PC-3 (cell line): ENCODE measurements at regions not wholly inside any gene's neighbourhood (a gene's known extent, or its start where the extent isn't known, plus 50 kb on each side); places are given as distances from the start of the nearest gene placed in this dataset.

Experiments used
- ATAC-seq: fragments of 200-7000 bp; cut with Tn5 transposase; 2 replicates; pipeline ENCODE4 v1.9.1; 2020; ENCODE audit warnings: mild to moderate bottlenecking, moderate library complexity
- BruUV-seq: library from RNA; stranded (reverse); fragments of 400-500 nt; replicated peaks from 2 replicates; lab custom pipeline; 2021; lab: Mats Ljungman, UMichigan
- CTCF ChIA-PET: fragments of 300-600 bp; sonication (Branson Sonifier 250); formaldehyde crosslinking; loops from one replicate; lab custom pipeline; 2022; ENCODE audit warnings: antibody characterized with exemption; lab: Charles Lee
- POLR2A ChIA-PET: fragments of 300-600 bp; sonication (Branson Sonifier 250); formaldehyde crosslinking; loops from one replicate; lab custom pipeline; 2022; ENCODE audit warnings: antibody characterized with exemption; ENCODE audit not compliant: unreplicated experiment; lab: Charles Lee
- DNase-seq: peaks from one replicate; pipeline ENCODE4 v3.0.0-alpha.2; 2015
- H2AFZ ChIP-seq: fragments of 300-600 bp; sonication (generic); 2 replicates; pipeline ENCODE4 v1.6.0; 2016; ENCODE audit warnings: antibody characterized with exemption, low read length
- H3F3A ChIP-seq: fragments of 300-600 bp; sonication (generic); one replicate; pipeline ENCODE4 v1.6.0; 2017; ENCODE audit warnings: antibody characterized with exemption, low read length, control low read depth, mild to moderate bottlenecking; ENCODE audit not compliant: unreplicated experiment
- H3K27ac ChIP-seq: fragments of 300-600 bp; sonication (generic); 2 replicates; pipeline ENCODE4 v1.5.1; 2016; ENCODE audit warnings: mild to moderate bottlenecking, low read length
- H3K27me3 ChIP-seq: fragments of 300-600 bp; sonication (generic); 2 replicates; pipeline ENCODE4 v1.6.1; 2016; ENCODE audit warnings: low read length, mixed read lengths
- H3K36me3 ChIP-seq: fragments of 300-600 bp; sonication (generic); 2 replicates; pipeline ENCODE4 v1.6.1; 2016; ENCODE audit warnings: low read depth, mixed run types, low read length, mixed read lengths
- H3K4me1 ChIP-seq: fragments of 300-600 bp; sonication (generic); 2 replicates; pipeline ENCODE4 v1.5.1; 2016; ENCODE audit warnings: low read length; ENCODE audit not compliant: insufficient read depth
- H3K4me2 ChIP-seq: fragments of 300-600 bp; sonication (generic); 2 replicates; pipeline ENCODE4 v1.6.0; 2016; ENCODE audit warnings: low read length
- H3K4me3 ChIP-seq: fragments of 300-600 bp; sonication (generic); 2 replicates; pipeline ENCODE4 v1.5.1; 2016; ENCODE audit warnings: mild to moderate bottlenecking, low read length, mixed read lengths
- H3K79me2 ChIP-seq: fragments of 300-600 bp; sonication (generic); 2 replicates; pipeline ENCODE4 v1.6.1; 2017; ENCODE audit warnings: low read length, mixed read lengths
- H3K9ac ChIP-seq: fragments of 300-600 bp; sonication (generic); 2 replicates; pipeline ENCODE4 v1.6.0; 2016; ENCODE audit warnings: mild to moderate bottlenecking, low read length
- H3K9me2 ChIP-seq: fragments of 300-600 bp; sonication (generic); replicated peaks from 2 replicates; pipeline ENCODE4 v1.6.1; 2016; ENCODE audit warnings: mixed run types, low read length, mixed read lengths
- H3K9me3 ChIP-seq: fragments of 300-600 bp; sonication (generic); 2 replicates; pipeline ENCODE4 v1.6.1; 2016; ENCODE audit warnings: low read length, mixed read lengths
- H4K20me1 ChIP-seq: fragments of 300-600 bp; sonication (generic); 2 replicates; pipeline ENCODE4 v1.6.1; 2016; ENCODE audit warnings: low read length, mixed read lengths
- EZH2 ChIP-seq: fragments of 300-600 bp; sonication (generic); IDR thresholded peaks from one replicate; pipeline ENCODE4 v1.6.1; 2017; ENCODE audit warnings: antibody characterized with exemption, mild to moderate bottlenecking, low read length; ENCODE audit not compliant: unreplicated experiment
- EZH2phosphoT487 ChIP-seq: fragments of 300-600 bp; sonication (generic); IDR thresholded peaks from 2 replicates; pipeline ENCODE4 v1.6.1; 2018; ENCODE audit warnings: mild to moderate bottlenecking, antibody characterized with exemption, low read length, borderline replicate concordance
- intact Hi-C: fragments of 100-400 bp; cut with micrococcal nuclease; formaldehyde crosslinking; loops from 2 replicates; pipeline ENCODE4 v1.9.0; 2023
- TF ChIP-seq, protein P1 (sequence below): fragments of 300-600 bp; sonication (generic); conservative IDR thresholded peaks from 2 replicates; pipeline ENCODE4 v1.5.1; 2017; ENCODE audit warnings: antibody characterized with exemption, low read depth, mild to moderate bottlenecking, low read length

DNA sequence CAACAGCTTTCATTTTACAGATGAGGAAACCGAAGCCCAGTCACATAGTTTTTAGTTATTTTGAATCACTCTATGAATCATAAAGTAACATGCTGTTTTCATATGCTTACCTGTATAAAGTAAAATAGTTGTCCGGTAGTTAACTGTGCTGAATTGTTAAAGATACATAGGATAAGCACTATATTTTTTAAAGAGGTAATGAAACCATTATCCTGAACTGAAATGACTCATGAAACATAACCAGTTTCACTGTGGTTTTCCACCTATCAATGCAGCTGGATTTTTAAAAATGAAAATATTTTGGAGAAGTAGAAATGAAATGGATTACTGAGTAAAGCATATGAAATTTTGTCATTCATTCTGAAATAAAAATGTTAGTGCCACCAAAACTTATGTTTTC lies 655.0 kb downstream of the OLFM4 start:
- H3K79me2 ChIP-seq: no peaks in the 10 kb centered on the region
- intact Hi-C loops: no loop called here
- ATAC-seq (no peak), DNase-seq (no peak)
- ChIA-PET POLR2A (no interaction called here), CTCF (no interaction called here)
- H3K4me1 ChIP-seq: no peaks in the 10 kb centered on the region
- H3F3A ChIP-seq: no peaks in the 10 kb centered on the region
- no TSS peak for BruUV-seq
- H3K4me2 ChIP-seq: no peak overlapping the region
- no peaks in the 10 kb centered on the region for H4K20me1 ChIP-seq
- H3K27me3 ChIP-seq: no peaks in the 10 kb centered on the region
- H3K36me3 ChIP-seq: no peaks in the 10 kb centered on the region
- TF ChIP-seq, protein P1, sequence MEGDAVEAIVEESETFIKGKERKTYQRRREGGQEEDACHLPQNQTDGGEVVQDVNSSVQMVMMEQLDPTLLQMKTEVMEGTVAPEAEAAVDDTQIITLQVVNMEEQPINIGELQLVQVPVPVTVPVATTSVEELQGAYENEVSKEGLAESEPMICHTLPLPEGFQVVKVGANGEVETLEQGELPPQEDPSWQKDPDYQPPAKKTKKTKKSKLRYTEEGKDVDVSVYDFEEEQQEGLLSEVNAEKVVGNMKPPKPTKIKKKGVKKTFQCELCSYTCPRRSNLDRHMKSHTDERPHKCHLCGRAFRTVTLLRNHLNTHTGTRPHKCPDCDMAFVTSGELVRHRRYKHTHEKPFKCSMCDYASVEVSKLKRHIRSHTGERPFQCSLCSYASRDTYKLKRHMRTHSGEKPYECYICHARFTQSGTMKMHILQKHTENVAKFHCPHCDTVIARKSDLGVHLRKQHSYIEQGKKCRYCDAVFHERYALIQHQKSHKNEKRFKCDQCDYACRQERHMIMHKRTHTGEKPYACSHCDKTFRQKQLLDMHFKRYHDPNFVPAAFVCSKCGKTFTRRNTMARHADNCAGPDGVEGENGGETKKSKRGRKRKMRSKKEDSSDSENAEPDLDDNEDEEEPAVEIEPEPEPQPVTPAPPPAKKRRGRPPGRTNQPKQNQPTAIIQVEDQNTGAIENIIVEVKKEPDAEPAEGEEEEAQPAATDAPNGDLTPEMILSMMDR: no peak
- no peak for TF ChIP-seq EZH2phosphoT487
- no peak for TF ChIP-seq EZH2
- H3K9ac ChIP-seq: no peak overlapping the region
- no peak overlapping the region for H3K27ac ChIP-seq
- no peak overlapping the region for H3K4me3 ChIP-seq
- H2AFZ ChIP-seq: no peak overlapping the region
- no peaks in the 10 kb centered on the region for H3K9me3 ChIP-seq
- no peaks in the 10 kb centered on the region for H3K9me2 ChIP-seq

DNA sequence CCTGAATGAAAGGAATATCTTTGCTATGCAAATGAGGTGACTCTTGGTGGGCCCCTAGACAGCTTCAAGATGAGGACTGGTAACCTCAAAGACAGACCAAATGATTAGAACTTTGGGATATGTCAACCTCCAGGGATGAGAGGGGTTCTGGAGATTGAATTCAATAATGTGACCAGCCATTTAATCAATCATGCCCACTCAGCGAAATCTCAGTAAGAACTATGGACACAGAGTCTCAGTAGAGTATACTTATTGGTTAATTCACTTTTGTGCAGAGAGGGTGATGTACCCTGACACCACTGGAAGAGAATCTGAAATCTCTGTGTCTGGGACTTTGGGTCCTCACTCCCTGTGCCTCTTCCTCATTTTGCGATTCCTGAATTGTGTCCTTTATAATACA lies 662.8 kb downstream of the OLFM4 start:
- Histone ChIP-seq H3K27me3 (no peaks in the 10 kb centered on the region), H3K4me2 (no peak overlapping the region), H3K36me3 (no peaks in the 10 kb centered on the region), H3K9me3 (no peaks in the 10 kb centered on the region), H2AFZ (no peak overlapping the region), H3K9me2 (no peaks in the 10 kb centered on the region), H3K4me1 (no peaks in the 10 kb centered on the region), H3K4me3 (no peak overlapping the region), H4K20me1 (no peaks in the 10 kb centered on the region), H3F3A (no peaks in the 10 kb centered on the region), H3K79me2 (no peaks in the 10 kb centered on the region), H3K27ac (no peak overlapping the region), H3K9ac (no peak overlapping the region)
- no peak for ATAC-seq
- no peak for DNase-seq
- BruUV-seq: no TSS peak
- intact Hi-C loops: no loop called here
- ChIA-PET POLR2A (no interaction called here), CTCF (no interaction called here)
- TF ChIP-seq, protein P1: no peak
- TF ChIP-seq EZH2phosphoT487: no peak
- TF ChIP-seq EZH2: no peak

DNA sequence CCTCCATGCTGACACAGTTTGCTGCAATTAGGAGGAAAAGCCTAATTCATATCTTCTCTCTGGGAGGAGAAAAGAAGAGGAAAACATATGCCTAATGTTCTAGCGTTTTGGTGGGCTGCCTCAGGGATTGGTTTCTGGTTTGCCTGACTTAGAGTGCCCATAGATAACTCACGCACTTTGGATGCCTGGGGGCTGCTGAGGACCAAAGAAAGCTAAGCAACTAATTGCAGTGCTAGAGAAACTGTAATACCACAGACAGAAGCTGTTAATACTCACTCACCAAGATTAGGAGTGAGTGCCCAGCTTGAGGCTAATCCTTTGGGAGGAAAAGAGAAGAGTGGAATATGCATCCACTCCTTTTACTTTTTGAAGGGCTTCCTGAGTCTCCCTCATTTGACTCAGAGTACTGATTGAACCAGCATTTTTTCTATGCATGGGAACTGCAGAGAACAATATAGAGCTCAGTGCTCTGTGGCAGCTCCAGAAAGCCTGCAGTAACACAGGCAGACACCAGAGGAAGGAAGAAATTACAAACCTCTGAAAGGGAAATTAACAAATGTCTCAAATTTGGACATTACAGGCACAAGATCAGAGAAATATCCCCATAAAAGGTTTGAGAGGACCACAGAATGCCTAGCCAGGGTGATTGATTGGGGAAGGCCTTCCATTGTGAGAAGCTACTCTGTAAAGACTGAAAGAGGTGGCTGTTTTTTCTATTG lies 666.4 kb downstream of the OLFM4 start:
- intact Hi-C loops: no loop called here
- DNase-seq: no peak
- TF ChIP-seq, protein P1: no peak
- Histone ChIP-seq H3K27me3 (no peaks in the 10 kb centered on the region), H3K27ac (no peak overlapping the region), H3K9me2 (no peaks in the 10 kb centered on the region), H3K4me1 (no peaks in the 10 kb centered on the region), H2AFZ (no peak overlapping the region), H4K20me1 (no peaks in the 10 kb centered on the region), H3K36me3 (no peaks in the 10 kb centered on the region), H3K79me2 (no peaks in the 10 kb centered on the region), H3F3A (no peaks in the 10 kb centered on the region), H3K4me2 (no peak overlapping the region), H3K9ac (no peak overlapping the region), H3K4me3 (no peak overlapping the region), H3K9me3 (no peaks in the 10 kb centered on the region)
- no peak for ATAC-seq
- ChIA-PET POLR2A (no interaction called here), CTCF (no interaction called here)
- BruUV-seq: no TSS peak
